NCI-H128 (cell line): ENCODE measurements at regions not wholly inside any gene's neighbourhood (a gene's known extent, or its start where the extent isn't known, plus 50 kb on each side); places are given as distances from the start of the nearest gene placed in this dataset.

Experiments used
- DNase-seq: peaks from one replicate; lab custom pipeline; 2025; ENCODE audit not compliant: unreplicated experiment; lab: John Stamatoyannopoulos, UW

GRCh38 chr2:51723691-51724090 lies 691.8 kb upstream of the NRXN1 start:
- no peak for DNase-seq

GRCh38 chr2:51722311-51722710 lies 690.4 kb upstream of the NRXN1 start:
- no peak for DNase-seq

- DNase-seq, result no peak
Observed at GRCh38 chr2:51720826-51721225, 688.9 kb upstream of the NRXN1 start.

GRCh38 chr2:51718881-51719280 lies 686.9 kb upstream of the NRXN1 start:
- no peak for DNase-seq

GRCh38 chr2:51717312-51717711 lies 685.4 kb upstream of the NRXN1 start:
- no peak for DNase-seq

GRCh38 chr2:51711766-51712165 lies 679.8 kb upstream of the NRXN1 start:
- no peak for DNase-seq

- DNase-seq, result no peak
Observed at GRCh38 chr2:51710222-51710621, 678.3 kb upstream of the NRXN1 start.

GRCh38 chr2:51707625-51708024 lies 675.7 kb upstream of the NRXN1 start:
- DNase-seq, result no peak

GRCh38 chr2:51706220-51706619 lies 674.3 kb upstream of the NRXN1 start:
- DNase-seq, result no peak

- no peak for DNase-seq
Observed at GRCh38 chr2:51705417-51705816, 673.5 kb upstream of the NRXN1 start.

GRCh38 chr2:51698021-51698420 lies 666.1 kb upstream of the NRXN1 start:
- DNase-seq, result no peak

- no peak for DNase-seq
Observed at GRCh38 chr2:51697095-51697494, 665.2 kb upstream of the NRXN1 start.

- DNase-seq, result no peak
Observed at GRCh38 chr2:51695531-51695930, 663.6 kb upstream of the NRXN1 start.

GRCh38 chr2:51693640-51694039 lies 661.7 kb upstream of the NRXN1 start:
- DNase-seq, result no peak

- DNase-seq, result no peak
Observed at GRCh38 chr2:51681854-51682253, 649.9 kb upstream of the NRXN1 start.

GRCh38 chr2:51673628-51674027 lies 641.7 kb upstream of the NRXN1 start:
- no peak for DNase-seq

GRCh38 chr2:51667679-51668078 lies 635.7 kb upstream of the NRXN1 start:
- DNase-seq, result no peak

- no peak for DNase-seq
Observed at GRCh38 chr2:51662187-51662586, 630.3 kb upstream of the NRXN1 start.

- DNase-seq, result no peak
Observed at GRCh38 chr2:51657849-51658248, 625.9 kb upstream of the NRXN1 start.

- no peak for DNase-seq
Observed at GRCh38 chr2:51650769-51651168, 618.8 kb upstream of the NRXN1 start.

- DNase-seq, result no peak
Observed at GRCh38 chr2:51649366-51649765, 617.4 kb upstream of the NRXN1 start.

GRCh38 chr2:51638811-51639210 lies 606.9 kb upstream of the NRXN1 start:
- DNase-seq, result no peak

GRCh38 chr2:51633073-51633472 lies 601.1 kb upstream of the NRXN1 start:
- no peak for DNase-seq

GRCh38 chr2:51629406-51629805 lies 597.5 kb upstream of the NRXN1 start:
- DNase-seq, result no peak
